Heart left ventricle (tissue), 13 donors: ENCODE measurements at regions not wholly inside any gene's neighbourhood (a gene's known extent, or its start where the extent isn't known, plus 50 kb on each side); places are given as distances from the start of the nearest gene placed in this dataset.

Experiments
- CTCF ChIP-seq, 12 donors: fragments of 200-600 bp; sonication (generic) in 4 of 12; IDR thresholded peaks; one replicate each; pipeline versions ENCODE4 v1.5.0 to v1.8.0; 2018 to 2022; ENCODE audit warnings: antibody characterized with exemption in 12 of 12, mild to moderate bottlenecking in 5 of 12
- POLR2A ChIP-seq, 2 donors: fragments of 450-650 bp; IDR thresholded peaks; one replicate each; pipeline ENCODE4 v1.6.1; 2017; ENCODE audit warnings: antibody characterized with exemption in 2 of 2, mild to moderate bottlenecking in 2 of 2, moderate library complexity in 2 of 2
- donor health status: ischemic (EF 13 %, LVEDD 7.1; RV severe dilation, severe dysfunction).
- donor health status: DM: no; HTN: yes; CAD: no.
- donor health status: DM: no; HTN: no; CAD: no.
- donor health status: ischemic (EF 25% LVEDD 6.9; RV normal size, moderate dysfunction).
- donor health status: ischemic (EF 25% LVEDD 5.7; RV mildly dilated, moderate dysfunction).
- donor health status: ischemic (EF 35%, LVEDD 5.7; RV mildly dilated, moderate dysfunction).
- donor health status: nonischemic (EF 11% LVEDD 7.7; RV severe dilation, severe dysfunction).
- donor health status: DM: yes; HTN: yes; CAD: no.
- donor health status: PGD.
- donor health status: ischemic (EF 29% LVEDD 5.4; RV normal size, mild dysfunction).
- donor health status: nonischemic (EF 23%, LVEDD 6.1; RV moderate dilation, normal function).

GRCh38 chr13:76538004-76538403 is 348.2 kb downstream of the KCTD12 start:
- TF ChIP-seq POLR2A (IDR thresholded peaks at IDR 0.05) (no peak), CTCF (IDR thresholded peaks at IDR 0.05) (no peak)
